H9 (cell line): ENCODE measurements at regions not wholly inside any gene's neighbourhood (a gene's known extent, or its start where the extent isn't known, plus 50 kb on each side); places are given as distances from the start of the nearest gene placed in this dataset.

Experiments used
- DNase-seq: peaks from one replicate; pipeline ENCODE4 v3.0.0-alpha.2; 2017
- H2AFZ ChIP-seq: one replicate; pipeline ENCODE4 v1.6.1; 2013; ENCODE audit warnings: mild to moderate bottlenecking, low read length, control low read depth, moderate library complexity
- H2AK5ac ChIP-seq: 2 replicates; pipeline ENCODE4 v1.6.1; 2013; ENCODE audit warnings: low read length, control low read depth, mixed read lengths; ENCODE audit not compliant: insufficient read length
- H2BK120ac ChIP-seq: one replicate; pipeline ENCODE4 v1.6.1; 2013; ENCODE audit warnings: low read depth, mild to moderate bottlenecking, low read length, control low read depth, inconsistent platforms; ENCODE audit not compliant: poor library complexity, severe bottlenecking
- H2BK12ac ChIP-seq: 2 replicates; pipeline ENCODE4 v1.6.1; 2013; ENCODE audit warnings: low read length, control low read depth, mixed read lengths, low read depth; ENCODE audit not compliant: insufficient read length
- H2BK15ac ChIP-seq: 2 replicates; pipeline ENCODE4 v1.6.1; 2013; ENCODE audit warnings: low read depth, low read length, control low read depth
- H2BK20ac ChIP-seq: one replicate; pipeline ENCODE4 v1.6.1; 2013; ENCODE audit warnings: low read depth, mild to moderate bottlenecking, low read length, control low read depth, inconsistent platforms; ENCODE audit not compliant: poor library complexity, severe bottlenecking
- H2BK5ac ChIP-seq: 2 replicates; pipeline ENCODE4 v1.6.1; 2013; ENCODE audit warnings: low read length, control low read depth, mixed read lengths; ENCODE audit not compliant: insufficient read length
- H3K14ac ChIP-seq: 2 replicates; pipeline ENCODE4 v1.6.1; 2013; ENCODE audit warnings: low read length, control low read depth; ENCODE audit not compliant: insufficient read depth
- H3K18ac ChIP-seq: 2 replicates; pipeline ENCODE4 v1.6.1; 2013; ENCODE audit warnings: low read depth, mild to moderate bottlenecking, mixed read lengths, low read length, control low read depth; ENCODE audit not compliant: insufficient read length
- H3K23ac ChIP-seq: 2 replicates; pipeline ENCODE4 v1.6.1; 2013; ENCODE audit warnings: low read length, control low read depth, mixed read lengths, low read depth; ENCODE audit not compliant: insufficient read length
- H3K23me2 ChIP-seq: 2 replicates; pipeline ENCODE4 v1.6.1; 2013; ENCODE audit warnings: low read depth, mild to moderate bottlenecking, mixed read lengths, low read length, control low read depth; ENCODE audit not compliant: insufficient read length, poor library complexity, severe bottlenecking
- H3K27ac ChIP-seq: 2 replicates; pipeline ENCODE4 v1.5.1; 2013; ENCODE audit warnings: low read length, control low read depth, mixed read lengths, low read depth; ENCODE audit not compliant: insufficient read length
- H3K27me3 ChIP-seq: 2 replicates; pipeline ENCODE4 v1.6.1; 2013; ENCODE audit warnings: low read length, control low read depth, inconsistent platforms; ENCODE audit not compliant: insufficient read depth
- H3K4ac ChIP-seq: 2 replicates; pipeline ENCODE4 v1.6.1; 2013; ENCODE audit warnings: low read depth, mild to moderate bottlenecking, control low read depth, inconsistent platforms, low read length, moderate library complexity
- H3K4me1 ChIP-seq: 2 replicates; pipeline ENCODE4 v1.6.1; 2013; ENCODE audit warnings: low read length, control low read depth, inconsistent platforms; ENCODE audit not compliant: insufficient read depth
- H3K4me2 ChIP-seq: 2 replicates; pipeline ENCODE4 v1.6.1; 2013; ENCODE audit warnings: low read length, control low read depth, mixed read lengths; ENCODE audit not compliant: insufficient read length, insufficient read depth
- H3K56ac ChIP-seq: 2 replicates; pipeline ENCODE4 v1.6.1; 2013; ENCODE audit warnings: low read depth, mild to moderate bottlenecking, mixed read lengths, low read length, control low read depth; ENCODE audit not compliant: insufficient read length
- H3K79me1 ChIP-seq: 2 replicates; pipeline ENCODE4 v1.6.1; 2013; ENCODE audit warnings: low read depth, mild to moderate bottlenecking, moderate library complexity, low read length, control low read depth, inconsistent platforms; ENCODE audit not compliant: insufficient read depth, poor library complexity, severe bottlenecking
- H3K79me2 ChIP-seq: 2 replicates; pipeline ENCODE4 v1.6.1; 2013; ENCODE audit warnings: low read length, control low read depth, inconsistent platforms; ENCODE audit not compliant: insufficient read depth
- H3K9ac ChIP-seq: 2 replicates; pipeline ENCODE4 v1.6.1; 2013; ENCODE audit warnings: low read length, control low read depth, mixed read lengths; ENCODE audit not compliant: insufficient read length; ENCODE audit errors: extremely low read depth
- H3K9me3 ChIP-seq: one replicate; pipeline ENCODE4 v1.6.1; 2013; ENCODE audit warnings: low read depth, low read length, inconsistent platforms; ENCODE audit not compliant: control insufficient read depth
- H3T11ph ChIP-seq: one replicate; pipeline ENCODE4 v1.6.1; 2013; ENCODE audit warnings: mild to moderate bottlenecking, low read length, control low read depth, inconsistent platforms
- H4K20me1 ChIP-seq: one replicate; pipeline ENCODE4 v1.6.1; 2013; ENCODE audit not compliant: control insufficient read depth, insufficient read length, insufficient read depth
- H4K5ac ChIP-seq: 2 replicates; pipeline ENCODE4 v1.6.1; 2013; ENCODE audit warnings: low read depth, mild to moderate bottlenecking, mixed read lengths, low read length, control low read depth; ENCODE audit not compliant: insufficient read length
- H4K8ac ChIP-seq: replicated peaks from 2 replicates; pipeline ENCODE4 v1.6.1; 2013; ENCODE audit warnings: low read length, control low read depth, mixed read lengths, low read depth; ENCODE audit not compliant: insufficient read length
- H4K91ac ChIP-seq: 2 replicates; pipeline ENCODE4 v1.6.1; 2013; ENCODE audit warnings: low read depth, mild to moderate bottlenecking, moderate library complexity, mixed read lengths, low read length, control low read depth; ENCODE audit not compliant: insufficient read length
- H3K27ac Mint-ChIP-seq, 3 experiments: 2 replicates in 2 of 3; 3 replicates in 1 of 3; pipeline ENCODE4 v1.8.0; 2020 to 2021; ENCODE audit warnings: mixed read lengths in 3 of 3, mild to moderate bottlenecking in 1 of 3, moderate library complexity in 1 of 3
- H3K27me3 Mint-ChIP-seq: 2 replicates; pipeline ENCODE4 v1.8.0; 2021; ENCODE audit warnings: low read depth, mild to moderate bottlenecking, moderate library complexity, mixed read lengths
- H3K36me3 Mint-ChIP-seq, 3 experiments: 2 replicates in 2 of 3; 3 replicates in 1 of 3; pipeline ENCODE4 v1.8.0; 2020 to 2021; ENCODE audit warnings: low read depth in 3 of 3, mixed read lengths in 3 of 3; ENCODE audit not compliant: insufficient read depth in 1 of 3
- H3K4me1 Mint-ChIP-seq, 2 experiments: 2 replicates each; pipeline ENCODE4 v1.8.0; 2020; ENCODE audit warnings: mixed read lengths in 2 of 2
- H3K4me3 Mint-ChIP-seq, 2 experiments: 2 replicates in 1 of 2; 3 replicates in 1 of 2; pipeline ENCODE4 v1.8.0; 2020 to 2021; ENCODE audit warnings: mild to moderate bottlenecking in 2 of 2, mixed read lengths in 2 of 2, moderate library complexity in 1 of 2
- H3K9me3 Mint-ChIP-seq, 2 experiments: 2 replicates in 1 of 2; 3 replicates in 1 of 2; pipeline ENCODE4 v1.8.0; 2020; ENCODE audit warnings: mild to moderate bottlenecking in 2 of 2, mixed read lengths in 2 of 2, moderate library complexity in 1 of 2
- CTCF ChIP-seq: fragments of 200-600 bp; sonication (generic); conservative IDR thresholded peaks from 3 replicates; pipeline ENCODE4 v1.8.0; 2021; ENCODE audit warnings: antibody characterized with exemption, mild to moderate bottlenecking
- WGBS: extraction: QIAGEN DNeasy Blood & Tissue Kit; methylation state at CpG from one replicate; pipeline ENCODE4 v1.1.7; 2013; ENCODE audit warnings: missing lambda C conversion rate, low lambda C conversion rate, mixed read lengths; ENCODE audit not compliant: insufficient read length; ENCODE audit errors: extremely low coverage; 5-methylcytosine and 5-hydroxymethylcytosine counted together

GRCh38 chr2:100202567-100202966 lies 60.2 kb upstream of the AFF3 start:
- H2BK20ac ChIP-seq, result no peak overlapping the region
- no peaks in the 10 kb centered on the region for H3K27me3 ChIP-seq
- no peak overlapping the region for H3K23ac ChIP-seq
- H2BK15ac ChIP-seq, result no peak overlapping the region
- peaks cover 2% of the 10 kb centered on the region; the same call in 1 of the 2 replicates for H3K4me1 ChIP-seq
- no peaks in the 10 kb centered on the region for H3K79me1 ChIP-seq
- no peaks in the 10 kb centered on the region for H3K79me2 ChIP-seq
- H4K91ac ChIP-seq, result no peak overlapping the region
- H2AFZ ChIP-seq, result no peak overlapping the region
- no peak overlapping the region for H4K5ac ChIP-seq
- no peak overlapping the region for H2BK12ac ChIP-seq
- H2BK120ac ChIP-seq, result no peak overlapping the region
- Mint-ChIP-seq H3K27ac (no peak overlapping the region), H3K27me3 (peaks cover 15% of the 10 kb centered on the region), H3K9me3 (no peaks in the 10 kb centered on the region), H3K36me3 (no peaks in the 10 kb centered on the region), H3K4me3 (no peak overlapping the region), H3K4me1 (peaks cover 2 to 9% of the 10 kb centered on the region in 2 experiments)
- no peak overlapping the region for H3K14ac ChIP-seq
- H3K56ac ChIP-seq, result no peak overlapping the region
- H2AK5ac ChIP-seq, result no peak overlapping the region
- H3K9me3 ChIP-seq, result no peaks in the 10 kb centered on the region
- WGBS, result no CpG with 5 or more reads among the region's 6 CpGs
- no peak overlapping the region for H3K9ac ChIP-seq
- no peak overlapping the region for H2BK5ac ChIP-seq
- no peak overlapping the region for H3K27ac ChIP-seq
- no peak for DNase-seq
- H3K18ac ChIP-seq, result no peak overlapping the region
- H3K4me2 ChIP-seq, result no peak overlapping the region
- H3K4ac ChIP-seq, result no peak overlapping the region
- H3K23me2 ChIP-seq, result no peaks in the 10 kb centered on the region
- no peak overlapping the region for H3T11ph ChIP-seq
- no peak overlapping the region for H4K8ac ChIP-seq
- TF ChIP-seq CTCF, result no peak
- no peaks in the 10 kb centered on the region for H4K20me1 ChIP-seq
